ENCODE measurements at regions not wholly inside any gene's neighbourhood (a gene's known extent, or its start where the extent isn't known, plus 50 kb on each side); places are given as distances from the start of the nearest gene placed in this dataset.

- TF ChIP-seq CTCF (IDR thresholded peaks at IDR 0.05; ENCODE audit: poor library complexity, severe bottlenecking) (no peak), REST (IDR thresholded peaks at IDR 0.05; ENCODE audit: borderline replicate concordance) (no peak)
These were observed 157.1 kb upstream of the SPRY2 start for GRCh38 chr13:80497978-80498377.
